ENCODE measurements at regions not wholly inside any gene's neighbourhood (a gene's known extent, or its start where the extent isn't known, plus 50 kb on each side); places are given as distances from the start of the nearest gene placed in this dataset.

DNA sequence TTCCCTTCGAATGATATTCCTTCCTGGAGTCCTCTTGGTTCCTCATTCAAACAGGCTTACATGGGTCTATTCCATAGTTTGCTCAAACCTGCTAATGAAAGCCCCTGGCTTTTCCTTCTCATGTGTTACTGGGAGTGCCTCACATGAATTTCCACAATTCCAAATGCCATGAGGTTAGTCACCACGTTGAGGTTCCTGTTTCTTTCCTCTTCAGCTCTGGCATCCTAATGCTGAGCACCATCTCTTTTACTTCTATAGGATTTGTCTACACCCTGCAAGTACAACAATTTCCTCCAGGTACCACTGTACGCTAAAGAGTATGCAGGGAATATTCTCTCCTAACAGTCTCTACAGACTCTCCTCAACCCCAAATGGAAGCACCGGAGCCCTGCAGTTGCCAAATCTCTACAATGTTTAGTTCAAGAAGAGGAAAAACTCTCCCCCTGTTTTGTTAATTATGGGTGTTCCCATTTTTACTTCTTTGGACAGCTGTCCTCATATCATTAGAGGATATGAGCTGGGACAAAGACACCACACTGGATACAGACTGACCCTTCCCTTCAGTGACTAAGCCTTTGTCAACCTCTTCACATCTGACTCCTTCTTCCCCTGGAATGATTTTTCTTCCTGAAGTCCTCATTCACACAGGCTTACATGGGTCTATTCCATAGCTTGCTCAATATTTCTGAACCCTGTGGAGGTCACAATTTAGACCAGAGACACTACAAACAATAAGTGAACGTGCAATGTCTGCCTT is 145.8 kb upstream of the BET1 start:
- Histone ChIP-seq H3K9me3 (ENCODE audit: control insufficient read depth, insufficient read depth, low read depth, low read length) (no peaks in the 10 kb centered on the region), H3K27ac (ENCODE audit: extremely low read depth, low read depth, low read length) (no peak overlapping the region), H3K36me3 (ENCODE audit: control insufficient read depth in 2 of 2, insufficient read depth in 1 of 2, low read length in 2 of 2) (no peaks in the 10 kb centered on the region), H3K4me3 (ENCODE audit: low read depth, low read length) (no peak overlapping the region), H3K4me1 (ENCODE audit: control insufficient read depth, insufficient read depth, low read length) (no peaks in the 10 kb centered on the region)
- ChIA-PET CTCF (no interaction called here), POLR2A (no interaction called here)
- TF ChIP-seq ZNF155 (tag by site-specific recombination; IDR thresholded peaks at IDR 0.05), result no peak
- TF ChIP-seq HOXA7 (CRISPR knock-in tag; IDR thresholded peaks at IDR 0.05; ENCODE audit: borderline replicate concordance), result no peak
- no peak for TF ChIP-seq ZNF623 (tag by site-specific recombination; IDR thresholded peaks at IDR 0.05)
- TF ChIP-seq ZNF843 (tag by site-specific recombination; IDR thresholded peaks at IDR 0.05), result no peak
- TF ChIP-seq, protein P1, sequence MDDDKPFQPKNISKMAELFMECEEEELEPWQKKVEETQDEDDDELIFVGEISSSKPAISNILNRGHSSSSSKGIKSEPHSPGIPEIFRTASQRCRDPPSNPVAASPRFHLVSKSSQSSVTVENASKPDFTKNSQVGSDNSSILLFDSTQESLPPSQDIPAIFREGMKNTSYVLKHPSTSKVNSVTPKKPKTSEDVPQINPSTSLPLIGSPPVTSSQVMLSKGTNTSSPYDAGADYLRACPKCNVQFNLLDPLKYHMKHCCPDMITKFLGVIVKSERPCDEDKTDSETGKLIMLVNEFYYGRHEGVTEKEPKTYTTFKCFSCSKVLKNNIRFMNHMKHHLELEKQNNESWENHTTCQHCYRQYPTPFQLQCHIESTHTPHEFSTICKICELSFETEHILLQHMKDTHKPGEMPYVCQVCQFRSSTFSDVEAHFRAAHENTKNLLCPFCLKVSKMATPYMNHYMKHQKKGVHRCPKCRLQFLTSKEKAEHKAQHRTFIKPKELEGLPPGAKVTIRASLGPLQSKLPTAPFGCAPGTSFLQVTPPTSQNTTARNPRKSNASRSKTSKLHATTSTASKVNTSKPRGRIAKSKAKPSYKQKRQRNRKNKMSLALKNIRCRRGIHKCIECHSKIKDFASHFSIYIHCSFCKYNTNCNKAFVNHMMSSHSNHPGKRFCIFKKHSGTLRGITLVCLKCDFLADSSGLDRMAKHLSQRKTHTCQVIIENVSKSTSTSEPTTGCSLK (tag by site-specific recombination; IDR thresholded peaks at IDR 0.05), result no peak
- TF ChIP-seq, protein P2, sequence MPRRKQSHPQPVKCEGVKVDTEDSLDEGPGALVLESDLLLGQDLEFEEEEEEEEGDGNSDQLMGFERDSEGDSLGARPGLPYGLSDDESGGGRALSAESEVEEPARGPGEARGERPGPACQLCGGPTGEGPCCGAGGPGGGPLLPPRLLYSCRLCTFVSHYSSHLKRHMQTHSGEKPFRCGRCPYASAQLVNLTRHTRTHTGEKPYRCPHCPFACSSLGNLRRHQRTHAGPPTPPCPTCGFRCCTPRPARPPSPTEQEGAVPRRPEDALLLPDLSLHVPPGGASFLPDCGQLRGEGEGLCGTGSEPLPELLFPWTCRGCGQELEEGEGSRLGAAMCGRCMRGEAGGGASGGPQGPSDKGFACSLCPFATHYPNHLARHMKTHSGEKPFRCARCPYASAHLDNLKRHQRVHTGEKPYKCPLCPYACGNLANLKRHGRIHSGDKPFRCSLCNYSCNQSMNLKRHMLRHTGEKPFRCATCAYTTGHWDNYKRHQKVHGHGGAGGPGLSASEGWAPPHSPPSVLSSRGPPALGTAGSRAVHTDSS (tag by site-specific recombination; IDR thresholded peaks at IDR 0.05), result no peak
- TF ChIP-seq ZNF423 (tag by site-specific recombination; IDR thresholded peaks at IDR 0.05), result no peak
- TF ChIP-seq ZNF16 (tag by site-specific recombination; IDR thresholded peaks at IDR 0.05; ENCODE audit: low read depth), result no peak
- TF ChIP-seq ZNF132 (tag by site-specific recombination; IDR thresholded peaks at IDR 0.05; ENCODE audit: borderline replicate concordance), result no peak
- no peak for TF ChIP-seq ZNF514 (tag by site-specific recombination; IDR thresholded peaks at IDR 0.05)
- TF ChIP-seq ZNF48 (tag by site-specific recombination; IDR thresholded peaks at IDR 0.05), result no peak

DNA sequence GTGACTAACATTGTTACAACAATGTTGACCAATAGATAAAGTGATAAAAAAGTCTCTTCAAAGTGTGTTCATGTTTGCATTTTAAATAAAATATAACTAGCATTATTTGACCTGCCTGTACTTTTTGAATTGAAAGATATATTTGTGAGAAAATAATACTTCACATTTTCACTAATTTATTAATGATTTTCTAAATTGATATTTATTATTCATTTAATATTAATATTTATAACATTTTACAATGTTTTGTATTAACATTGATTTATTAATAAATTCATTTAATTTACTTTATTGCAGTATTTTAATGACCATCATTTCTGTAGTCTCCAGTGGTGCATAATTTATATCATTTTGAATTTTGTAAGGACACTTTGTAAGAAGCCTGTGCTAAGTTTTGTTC is 150.0 kb upstream of the BET1 start:
- POLR2A ChIA-PET, result no interaction called here
- Histone ChIP-seq H3K9me3 (ENCODE audit: control insufficient read depth, insufficient read depth, low read depth, low read length) (no peaks in the 10 kb centered on the region), H3K4me3 (ENCODE audit: low read depth, low read length) (no peak overlapping the region), H3K27ac (ENCODE audit: extremely low read depth, low read depth, low read length) (no peak overlapping the region), H3K4me1 (ENCODE audit: control insufficient read depth, insufficient read depth, low read length) (no peaks in the 10 kb centered on the region), H3K36me3 (ENCODE audit: control insufficient read depth in 2 of 2, insufficient read depth in 1 of 2, low read length in 2 of 2) (no peaks in the 10 kb centered on the region)
- CTCF ChIA-PET, result no interaction called here
- TF ChIP-seq, protein P3, sequence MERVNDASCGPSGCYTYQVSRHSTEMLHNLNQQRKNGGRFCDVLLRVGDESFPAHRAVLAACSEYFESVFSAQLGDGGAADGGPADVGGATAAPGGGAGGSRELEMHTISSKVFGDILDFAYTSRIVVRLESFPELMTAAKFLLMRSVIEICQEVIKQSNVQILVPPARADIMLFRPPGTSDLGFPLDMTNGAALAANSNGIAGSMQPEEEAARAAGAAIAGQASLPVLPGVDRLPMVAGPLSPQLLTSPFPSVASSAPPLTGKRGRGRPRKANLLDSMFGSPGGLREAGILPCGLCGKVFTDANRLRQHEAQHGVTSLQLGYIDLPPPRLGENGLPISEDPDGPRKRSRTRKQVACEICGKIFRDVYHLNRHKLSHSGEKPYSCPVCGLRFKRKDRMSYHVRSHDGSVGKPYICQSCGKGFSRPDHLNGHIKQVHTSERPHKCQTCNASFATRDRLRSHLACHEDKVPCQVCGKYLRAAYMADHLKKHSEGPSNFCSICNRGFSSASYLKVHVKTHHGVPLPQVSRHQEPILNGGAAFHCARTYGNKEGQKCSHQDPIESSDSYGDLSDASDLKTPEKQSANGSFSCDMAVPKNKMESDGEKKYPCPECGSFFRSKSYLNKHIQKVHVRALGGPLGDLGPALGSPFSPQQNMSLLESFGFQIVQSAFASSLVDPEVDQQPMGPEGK (tag by site-specific recombination; IDR thresholded peaks at IDR 0.05), result no peak
- no peak for TF ChIP-seq ZNF324 (tag by site-specific recombination; IDR thresholded peaks at IDR 0.05)
- no peak for TF ChIP-seq EGR2 (tag by site-specific recombination; IDR thresholded peaks at IDR 0.05; ENCODE audit: low read depth)
- no peak for TF ChIP-seq ZNF626 (tag by site-specific recombination; IDR thresholded peaks at IDR 0.05)
- no peak for TF ChIP-seq ZNF169 (tag by site-specific recombination; IDR thresholded peaks at IDR 0.05)
- TF ChIP-seq, protein P4, sequence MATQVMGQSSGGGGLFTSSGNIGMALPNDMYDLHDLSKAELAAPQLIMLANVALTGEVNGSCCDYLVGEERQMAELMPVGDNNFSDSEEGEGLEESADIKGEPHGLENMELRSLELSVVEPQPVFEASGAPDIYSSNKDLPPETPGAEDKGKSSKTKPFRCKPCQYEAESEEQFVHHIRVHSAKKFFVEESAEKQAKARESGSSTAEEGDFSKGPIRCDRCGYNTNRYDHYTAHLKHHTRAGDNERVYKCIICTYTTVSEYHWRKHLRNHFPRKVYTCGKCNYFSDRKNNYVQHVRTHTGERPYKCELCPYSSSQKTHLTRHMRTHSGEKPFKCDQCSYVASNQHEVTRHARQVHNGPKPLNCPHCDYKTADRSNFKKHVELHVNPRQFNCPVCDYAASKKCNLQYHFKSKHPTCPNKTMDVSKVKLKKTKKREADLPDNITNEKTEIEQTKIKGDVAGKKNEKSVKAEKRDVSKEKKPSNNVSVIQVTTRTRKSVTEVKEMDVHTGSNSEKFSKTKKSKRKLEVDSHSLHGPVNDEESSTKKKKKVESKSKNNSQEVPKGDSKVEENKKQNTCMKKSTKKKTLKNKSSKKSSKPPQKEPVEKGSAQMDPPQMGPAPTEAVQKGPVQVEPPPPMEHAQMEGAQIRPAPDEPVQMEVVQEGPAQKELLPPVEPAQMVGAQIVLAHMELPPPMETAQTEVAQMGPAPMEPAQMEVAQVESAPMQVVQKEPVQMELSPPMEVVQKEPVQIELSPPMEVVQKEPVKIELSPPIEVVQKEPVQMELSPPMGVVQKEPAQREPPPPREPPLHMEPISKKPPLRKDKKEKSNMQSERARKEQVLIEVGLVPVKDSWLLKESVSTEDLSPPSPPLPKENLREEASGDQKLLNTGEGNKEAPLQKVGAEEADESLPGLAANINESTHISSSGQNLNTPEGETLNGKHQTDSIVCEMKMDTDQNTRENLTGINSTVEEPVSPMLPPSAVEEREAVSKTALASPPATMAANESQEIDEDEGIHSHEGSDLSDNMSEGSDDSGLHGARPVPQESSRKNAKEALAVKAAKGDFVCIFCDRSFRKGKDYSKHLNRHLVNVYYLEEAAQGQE (tag by site-specific recombination; IDR thresholded peaks at IDR 0.05), result no peak
- TF ChIP-seq, protein P5, sequence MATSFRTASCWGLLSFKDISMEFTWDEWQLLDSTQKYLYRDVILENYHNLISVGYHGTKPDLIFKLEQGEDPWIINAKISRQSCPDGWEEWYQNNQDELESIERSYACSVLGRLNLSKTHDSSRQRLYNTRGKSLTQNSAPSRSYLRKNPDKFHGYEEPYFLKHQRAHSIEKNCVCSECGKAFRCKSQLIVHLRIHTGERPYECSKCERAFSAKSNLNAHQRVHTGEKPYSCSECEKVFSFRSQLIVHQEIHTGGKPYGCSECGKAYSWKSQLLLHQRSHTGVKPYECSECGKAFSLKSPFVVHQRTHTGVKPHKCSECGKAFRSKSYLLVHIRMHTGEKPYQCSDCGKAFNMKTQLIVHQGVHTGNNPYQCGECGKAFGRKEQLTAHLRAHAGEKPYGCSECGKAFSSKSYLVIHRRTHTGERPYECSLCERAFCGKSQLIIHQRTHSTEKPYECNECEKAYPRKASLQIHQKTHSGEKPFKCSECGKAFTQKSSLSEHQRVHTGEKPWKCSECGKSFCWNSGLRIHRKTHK (tag by site-specific recombination; IDR thresholded peaks at IDR 0.05), result no peak
- no peak for TF ChIP-seq ZFP69B (tag by site-specific recombination; IDR thresholded peaks at IDR 0.05)
- no peak for TF ChIP-seq BCL11B (tag by site-specific recombination; IDR thresholded peaks at IDR 0.05; ENCODE audit: low read depth)
- TF ChIP-seq ZNF660 (tag by site-specific recombination; IDR thresholded peaks at IDR 0.05), result no peak
- TF ChIP-seq, protein P1 (tag by site-specific recombination; IDR thresholded peaks at IDR 0.05), result no peak
- TF ChIP-seq ZNF701 (tag by site-specific recombination; IDR thresholded peaks at IDR 0.05), result no peak
